Hepatocyte (in vitro differentiated cells): ENCODE measurements at regions not wholly inside any gene's neighbourhood (a gene's known extent, or its start where the extent isn't known, plus 50 kb on each side); places are given as distances from the start of the nearest gene placed in this dataset.
"Not testable (repeated sequence)": the region's sequence is repeated elsewhere in the genome, so short reads cannot be mapped to it uniquely, and the experiment has no call there.

ENCODE experiments used
- DNase-seq: peaks from one replicate; pipeline ENCODE4 v3.0.0-alpha.2; 2016; ENCODE audit warnings: low spot score
- H2AFZ ChIP-seq: fragments of 200-600 bp; sonication (generic); 2 replicates; pipeline ENCODE4 v1.6.0; 2016; ENCODE audit warnings: antibody characterized with exemption, mild to moderate bottlenecking
- H3K27ac ChIP-seq: fragments of 200-600 bp; sonication (generic); 2 replicates; pipeline ENCODE4 v1.5.1; 2016; ENCODE audit warnings: mild to moderate bottlenecking
- H3K27me3 ChIP-seq: fragments of 200-600 bp; sonication (generic); 2 replicates; pipeline ENCODE4 v1.6.1; 2016
- H3K36me3 ChIP-seq: fragments of 200-600 bp; sonication (generic); replicated peaks from 2 replicates; pipeline ENCODE4 v1.5.1; 2016; ENCODE audit warnings: low read depth; ENCODE audit not compliant: insufficient read depth
- H3K4me1 ChIP-seq: fragments of 200-600 bp; sonication (generic); 2 replicates; pipeline ENCODE4 v1.5.1; 2016; ENCODE audit warnings: mild to moderate bottlenecking, moderate library complexity; ENCODE audit not compliant: insufficient read depth
- H3K4me2 ChIP-seq: fragments of 200-600 bp; sonication (generic); 2 replicates; pipeline ENCODE4 v1.6.0; 2016
- H3K4me3 ChIP-seq: fragments of 200-600 bp; sonication (generic); 2 replicates; pipeline ENCODE4 v1.5.1; 2016; ENCODE audit warnings: mild to moderate bottlenecking
- H3K79me2 ChIP-seq: fragments of 200-600 bp; sonication (generic); 2 replicates; pipeline ENCODE4 v1.6.0; 2017; ENCODE audit warnings: mild to moderate bottlenecking
- H3K9me2 ChIP-seq: fragments of 200-600 bp; sonication (generic); replicated peaks from 2 replicates; pipeline ENCODE4 v1.6.0; 2017; ENCODE audit warnings: mild to moderate bottlenecking; ENCODE audit not compliant: insufficient read depth
- H3K9me3 ChIP-seq: fragments of 200-600 bp; sonication (generic); 2 replicates; pipeline ENCODE4 v1.5.1; 2016; ENCODE audit warnings: low read depth, mild to moderate bottlenecking
- H4K20me1 ChIP-seq: fragments of 200-600 bp; sonication (generic); 2 replicates; pipeline ENCODE4 v1.6.0; 2016; ENCODE audit warnings: mild to moderate bottlenecking; ENCODE audit not compliant: insufficient read depth, poor library complexity, severe bottlenecking
- CTCF ChIP-seq: fragments of 200-600 bp; sonication (generic); IDR thresholded peaks from 2 replicates; pipeline ENCODE4 v1.5.1; 2016; ENCODE audit warnings: antibody characterized with exemption, mild to moderate bottlenecking; ENCODE audit not compliant: poor library complexity
- EZH2 ChIP-seq: fragments of 200-600 bp; sonication (generic); IDR thresholded peaks from 2 replicates; pipeline ENCODE4 v1.6.1; 2016; ENCODE audit warnings: antibody characterized with exemption, mild to moderate bottlenecking, borderline replicate concordance
- EZH2phosphoT487 ChIP-seq: fragments of 200-600 bp; sonication (generic); IDR thresholded peaks from one replicate; pipeline ENCODE4 v1.6.1; 2018; ENCODE audit warnings: antibody characterized with exemption, mild to moderate bottlenecking, low read depth, moderate library complexity; ENCODE audit not compliant: unreplicated experiment, severe bottlenecking
- WGBS: methylation state at CpG from one replicate; pipeline ENCODE4 v1.1.6; 2016; ENCODE audit warnings: low lambda C conversion rate; ENCODE audit errors: missing lambda C conversion rate; 5-methylcytosine and 5-hydroxymethylcytosine counted together

DNA sequence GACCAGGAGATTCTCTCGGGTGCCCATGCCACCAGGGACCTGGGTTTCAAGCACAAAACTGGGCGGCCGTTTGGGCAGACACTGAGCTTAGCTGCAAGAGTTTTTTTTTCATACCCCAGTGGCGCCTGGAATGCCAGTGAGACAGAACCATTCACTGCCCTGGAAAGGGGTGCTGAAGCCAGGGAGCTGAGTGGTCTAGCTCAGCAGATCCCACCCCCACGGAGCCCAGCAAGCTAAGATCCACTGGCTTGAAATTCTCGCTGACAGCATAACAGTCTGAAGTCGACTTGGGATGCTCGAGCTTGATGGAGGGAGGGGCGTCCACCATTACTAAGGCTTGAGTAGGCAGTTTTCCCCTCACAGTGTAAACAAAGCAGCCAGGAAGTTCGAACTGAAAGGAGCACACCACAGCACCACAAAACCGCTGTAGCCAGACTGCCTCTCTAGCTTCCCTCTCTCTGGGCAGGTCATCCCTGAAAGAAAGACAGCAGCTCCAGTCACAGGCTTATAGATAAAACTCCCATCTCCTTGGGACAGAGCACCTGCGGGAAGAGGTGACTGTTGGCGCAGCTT lies 157.7 kb downstream of the GIPC2 start:
- not testable (repeated sequence) for H3K9me3 ChIP-seq, H3K27me3 ChIP-seq, H3K4me1 ChIP-seq, H3K4me2 ChIP-seq, H3K9me2 ChIP-seq, H4K20me1 ChIP-seq, DNase-seq, H3K4me3 ChIP-seq, H2AFZ ChIP-seq, H3K79me2 ChIP-seq, H3K27ac ChIP-seq, H3K36me3 ChIP-seq
- WGBS, result 79% methylated on average over 13 of the region's 13 CpGs

DNA sequence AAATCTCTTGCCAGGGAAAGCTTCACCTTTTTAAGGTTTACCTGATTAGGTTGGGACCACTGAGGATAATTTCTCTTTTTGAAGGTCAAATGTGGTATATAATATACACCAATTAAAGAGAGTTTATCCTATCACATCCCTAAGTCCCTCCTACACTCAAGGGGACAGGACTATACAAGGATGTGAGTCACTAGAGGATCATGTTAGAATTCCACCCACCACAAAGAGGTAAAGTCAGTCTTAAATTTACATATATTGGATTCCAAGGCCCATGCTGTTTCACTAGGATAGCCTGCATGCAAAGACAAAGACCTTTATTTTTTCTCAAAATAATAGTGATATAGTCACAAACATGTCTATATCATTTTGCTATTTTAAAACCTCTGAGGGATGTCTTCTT lies 164.4 kb downstream of the GIPC2 start:
- TF ChIP-seq EZH2phosphoT487, result no peak
- H3K27ac ChIP-seq, result no peak overlapping the region
- no peaks in the 10 kb centered on the region for H3K36me3 ChIP-seq
- H3K4me3 ChIP-seq, result no peak overlapping the region
- no peaks in the 10 kb centered on the region for H3K4me1 ChIP-seq
- H3K9me2 ChIP-seq, result no peaks in the 10 kb centered on the region
- H3K4me2 ChIP-seq, result no peak overlapping the region
- H3K79me2 ChIP-seq, result no peaks in the 10 kb centered on the region
- no peak overlapping the region for H2AFZ ChIP-seq
- DNase-seq, result no peak
- no peaks in the 10 kb centered on the region for H3K27me3 ChIP-seq
- no peaks in the 10 kb centered on the region for H3K9me3 ChIP-seq
- no peaks in the 10 kb centered on the region for H4K20me1 ChIP-seq

- Histone ChIP-seq H3K27me3 (no peaks in the 10 kb centered on the region), H3K4me3 (no peak overlapping the region), H2AFZ (no peak overlapping the region), H3K4me2 (no peak overlapping the region), H3K4me1 (no peaks in the 10 kb centered on the region), H3K36me3 (no peaks in the 10 kb centered on the region), H3K9me2 (no peaks in the 10 kb centered on the region), H3K9me3 (no peaks in the 10 kb centered on the region), H3K79me2 (no peaks in the 10 kb centered on the region), H3K27ac (no peak overlapping the region), H4K20me1 (no peaks in the 10 kb centered on the region)
- 93% methylated on average over 7 of the region's 7 CpGs for WGBS
- DNase-seq, result no peak
- TF ChIP-seq EZH2phosphoT487, result no peak
- TF ChIP-seq CTCF, result no peak
- TF ChIP-seq EZH2, result no peak
Observed at GRCh38 chr1:78211483-78212092, 165.8 kb downstream of the GIPC2 start.

DNA sequence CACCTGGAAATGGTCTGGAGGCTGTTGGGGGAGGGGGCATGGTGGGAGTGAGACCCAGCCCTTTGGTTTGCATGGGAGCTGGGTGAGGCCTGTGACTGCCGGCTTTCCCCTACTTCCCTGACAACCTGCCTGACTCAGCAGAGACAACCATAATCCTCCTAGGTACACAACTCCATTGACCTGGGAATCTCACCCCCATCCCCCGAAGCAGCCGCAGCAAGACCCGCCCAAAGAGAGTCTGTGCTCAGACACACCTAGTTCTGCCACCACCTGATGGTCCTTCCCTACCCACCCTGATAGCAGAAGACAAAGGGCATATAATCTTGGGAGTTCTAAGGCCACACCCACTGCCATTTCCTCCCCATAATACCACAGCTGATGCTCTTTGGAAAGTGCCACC lies 168.6 kb downstream of the GIPC2 start:
- no peaks in the 10 kb centered on the region for H4K20me1 ChIP-seq
- no peak overlapping the region for H3K27ac ChIP-seq
- TF ChIP-seq EZH2 (no peak), CTCF (no peak), EZH2phosphoT487 (no peak)
- H3K9me3 ChIP-seq, result no peaks in the 10 kb centered on the region
- DNase-seq, result no peak
- no peak overlapping the region for H3K4me3 ChIP-seq
- H3K4me2 ChIP-seq, result no peak overlapping the region
- no peaks in the 10 kb centered on the region for H3K9me2 ChIP-seq
- WGBS, result 58% methylated on average over 3 of the region's 4 CpGs
- no peaks in the 10 kb centered on the region for H3K27me3 ChIP-seq
- H2AFZ ChIP-seq, result no peak overlapping the region
- no peaks in the 10 kb centered on the region for H3K79me2 ChIP-seq
- H3K36me3 ChIP-seq, result no peaks in the 10 kb centered on the region
- no peaks in the 10 kb centered on the region for H3K4me1 ChIP-seq
